IMR-90 (cell line): ENCODE measurements at regions not wholly inside any gene's neighbourhood (a gene's known extent, or its start where the extent isn't known, plus 50 kb on each side); places are given as distances from the start of the nearest gene placed in this dataset.

Source experiments
- BHLHE40 ChIP-seq: fragments of 150-350 bp; IDR thresholded peaks from 2 replicates; pipeline ENCODE4 v1.6.1; 2016; ENCODE audit warnings: mild to moderate bottlenecking, low read depth, low read length
- CEBPB ChIP-seq: IDR thresholded peaks from 2 replicates; pipeline ENCODE4 v1.6.1; 2012; ENCODE audit warnings: low read depth, low read length, improper control_type of control experiment
- CHD1 ChIP-seq: IDR thresholded peaks from 2 replicates; pipeline ENCODE4 v1.6.1; 2012; ENCODE audit warnings: low read depth, low read length, improper control_type of control experiment
- FOS ChIP-seq: fragments of 150-350 bp; IDR thresholded peaks from 2 replicates; pipeline ENCODE4 v1.6.1; 2016; ENCODE audit warnings: low read depth, low read length
- MAFK ChIP-seq: IDR thresholded peaks from 2 replicates; pipeline ENCODE4 v1.6.1; 2012; ENCODE audit warnings: low read depth, low read length, improper control_type of control experiment
- MAZ ChIP-seq: IDR thresholded peaks from 2 replicates; pipeline ENCODE4 v1.6.1; 2012; ENCODE audit warnings: low read depth, mild to moderate bottlenecking, low read length, improper control_type of control experiment, moderate library complexity, borderline replicate concordance
- NFE2L2 ChIP-seq: fragments of 150-350 bp; IDR thresholded peaks from 2 replicates; pipeline ENCODE4 v1.6.1; 2016; ENCODE audit warnings: low read depth, mild to moderate bottlenecking, low read length
- POLR2A ChIP-seq: IDR thresholded peaks from 2 replicates; pipeline ENCODE4 v1.6.1; 2012; ENCODE audit warnings: mild to moderate bottlenecking, low read depth, low read length
- RAD21 ChIP-seq: IDR thresholded peaks from 2 replicates; pipeline ENCODE4 v1.6.1; 2012; ENCODE audit warnings: low read length, improper control_type of control experiment
- RCOR1 ChIP-seq: IDR thresholded peaks from 2 replicates; pipeline ENCODE4 v1.6.1; 2012; ENCODE audit warnings: mild to moderate bottlenecking, low read length, improper control_type of control experiment; ENCODE audit not compliant: insufficient replicate concordance
- RFX5 ChIP-seq: IDR thresholded peaks from 2 replicates; pipeline ENCODE4 v1.8.0; 2012; ENCODE audit warnings: low read depth, mild to moderate bottlenecking, low read length, moderate library complexity
- TF ChIP-seq, protein P1 (sequence below): fragments of 150-350 bp; IDR thresholded peaks from 2 replicates; pipeline ENCODE4 v1.6.1; 2017; ENCODE audit warnings: mild to moderate bottlenecking, antibody characterized with exemption, low read length, low read depth
- TF ChIP-seq, protein P2 (sequence below): fragments of 150-350 bp; IDR thresholded peaks from 2 replicates; pipeline ENCODE4 v1.6.1; 2016; ENCODE audit warnings: low read depth, mild to moderate bottlenecking, low read length, moderate library complexity, borderline replicate concordance
- TF ChIP-seq, protein P3 (sequence below): conservative IDR thresholded peaks from 2 replicates; pipeline ENCODE4 v1.5.1; 2012; ENCODE audit warnings: mild to moderate bottlenecking, low read depth, low read length, improper control_type of control experiment

- TF ChIP-seq, protein P1, sequence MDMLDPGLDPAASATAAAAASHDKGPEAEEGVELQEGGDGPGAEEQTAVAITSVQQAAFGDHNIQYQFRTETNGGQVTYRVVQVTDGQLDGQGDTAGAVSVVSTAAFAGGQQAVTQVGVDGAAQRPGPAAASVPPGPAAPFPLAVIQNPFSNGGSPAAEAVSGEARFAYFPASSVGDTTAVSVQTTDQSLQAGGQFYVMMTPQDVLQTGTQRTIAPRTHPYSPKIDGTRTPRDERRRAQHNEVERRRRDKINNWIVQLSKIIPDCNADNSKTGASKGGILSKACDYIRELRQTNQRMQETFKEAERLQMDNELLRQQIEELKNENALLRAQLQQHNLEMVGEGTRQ = no peak
- TF ChIP-seq, protein P2, sequence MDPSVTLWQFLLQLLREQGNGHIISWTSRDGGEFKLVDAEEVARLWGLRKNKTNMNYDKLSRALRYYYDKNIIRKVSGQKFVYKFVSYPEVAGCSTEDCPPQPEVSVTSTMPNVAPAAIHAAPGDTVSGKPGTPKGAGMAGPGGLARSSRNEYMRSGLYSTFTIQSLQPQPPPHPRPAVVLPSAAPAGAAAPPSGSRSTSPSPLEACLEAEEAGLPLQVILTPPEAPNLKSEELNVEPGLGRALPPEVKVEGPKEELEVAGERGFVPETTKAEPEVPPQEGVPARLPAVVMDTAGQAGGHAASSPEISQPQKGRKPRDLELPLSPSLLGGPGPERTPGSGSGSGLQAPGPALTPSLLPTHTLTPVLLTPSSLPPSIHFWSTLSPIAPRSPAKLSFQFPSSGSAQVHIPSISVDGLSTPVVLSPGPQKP = no peak
- TF ChIP-seq, protein P3, sequence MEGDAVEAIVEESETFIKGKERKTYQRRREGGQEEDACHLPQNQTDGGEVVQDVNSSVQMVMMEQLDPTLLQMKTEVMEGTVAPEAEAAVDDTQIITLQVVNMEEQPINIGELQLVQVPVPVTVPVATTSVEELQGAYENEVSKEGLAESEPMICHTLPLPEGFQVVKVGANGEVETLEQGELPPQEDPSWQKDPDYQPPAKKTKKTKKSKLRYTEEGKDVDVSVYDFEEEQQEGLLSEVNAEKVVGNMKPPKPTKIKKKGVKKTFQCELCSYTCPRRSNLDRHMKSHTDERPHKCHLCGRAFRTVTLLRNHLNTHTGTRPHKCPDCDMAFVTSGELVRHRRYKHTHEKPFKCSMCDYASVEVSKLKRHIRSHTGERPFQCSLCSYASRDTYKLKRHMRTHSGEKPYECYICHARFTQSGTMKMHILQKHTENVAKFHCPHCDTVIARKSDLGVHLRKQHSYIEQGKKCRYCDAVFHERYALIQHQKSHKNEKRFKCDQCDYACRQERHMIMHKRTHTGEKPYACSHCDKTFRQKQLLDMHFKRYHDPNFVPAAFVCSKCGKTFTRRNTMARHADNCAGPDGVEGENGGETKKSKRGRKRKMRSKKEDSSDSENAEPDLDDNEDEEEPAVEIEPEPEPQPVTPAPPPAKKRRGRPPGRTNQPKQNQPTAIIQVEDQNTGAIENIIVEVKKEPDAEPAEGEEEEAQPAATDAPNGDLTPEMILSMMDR = no peak
- TF ChIP-seq POLR2A (no peak), MAFK (no peak), CEBPB (no peak), RFX5 (no peak), RAD21 (no peak), NFE2L2 (no peak), FOS (no peak), CHD1 (no peak), BHLHE40 (no peak), RCOR1 (no peak), MAZ (no peak)
Observed at GRCh38 chr13:55820817-55821216, 1319.9 kb upstream of the PRR20A start.
